ENCODE measurements at regions not wholly inside any gene's neighbourhood (a gene's known extent, or its start where the extent isn't known, plus 50 kb on each side); places are given as distances from the start of the nearest gene placed in this dataset.

- no peak for TF ChIP-seq CTCF (IDR thresholded peaks at IDR 0.05; ENCODE audit: low read depth, low read length, missing control alignments)
- DNase-seq (ENCODE audit: low read depth): no peak
- no peak overlapping the region for H3K4me3 ChIP-seq (ENCODE audit: low read depth, low read length)
- in situ Hi-C loops (cut with HindIII; ENCODE audit: low sequenced_read_pairs): no loop called here
These were observed 164.4 kb upstream of the CIBAR2 start for GRCh38 chr16:85276721-85277120.

DNA sequence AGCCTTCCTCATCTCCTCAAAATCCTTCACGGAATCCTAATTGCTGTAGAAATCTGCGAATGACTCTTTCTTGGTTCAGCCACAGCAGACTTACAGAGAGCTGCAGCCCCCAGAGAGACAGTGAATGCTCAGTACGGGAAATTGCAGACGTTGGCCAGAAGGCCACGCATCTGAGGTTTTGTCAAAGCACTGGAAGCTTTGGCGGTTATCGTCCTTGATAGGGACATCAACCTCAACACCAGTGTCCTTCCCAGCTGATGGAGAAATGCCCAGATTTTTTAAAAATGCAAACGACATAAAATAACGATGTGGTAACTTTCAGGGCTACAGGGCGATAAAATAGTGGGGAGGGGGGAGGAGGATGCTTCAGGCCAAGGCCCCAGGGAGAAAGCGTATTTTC lies 166.6 kb upstream of the CIBAR2 start:
- in situ Hi-C loops (cut with HindIII; ENCODE audit: low sequenced_read_pairs): no loop called here
- TF ChIP-seq CTCF (IDR thresholded peaks at IDR 0.05; ENCODE audit: low read depth, low read length, missing control alignments): no peak
- H3K4me3 ChIP-seq (ENCODE audit: low read depth, low read length): no peak overlapping the region
- no peak for DNase-seq (ENCODE audit: low read depth)

DNA sequence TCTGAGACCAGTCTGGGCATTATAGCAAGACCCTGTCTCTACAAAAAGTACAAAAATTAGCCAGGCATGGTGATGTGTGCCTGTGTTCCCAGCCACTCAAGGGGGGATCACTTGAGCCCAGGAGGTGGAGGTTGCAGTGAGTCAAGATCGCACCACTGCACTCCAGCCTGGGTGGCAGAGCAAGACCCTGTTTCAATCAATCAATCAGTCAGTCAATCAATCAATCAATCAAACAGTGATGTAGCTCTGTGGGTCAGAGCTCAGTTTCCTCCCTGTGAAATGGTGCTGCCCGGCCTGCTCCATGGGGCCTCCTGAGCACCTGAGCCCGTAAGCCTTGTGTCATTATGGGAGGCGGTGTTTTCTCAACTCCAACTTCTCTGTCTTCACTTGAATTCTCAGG lies 167.1 kb upstream of the CIBAR2 start:
- in situ Hi-C loops (cut with HindIII; ENCODE audit: low sequenced_read_pairs): no loop called here
- DNase-seq (ENCODE audit: low read depth): no peak
- TF ChIP-seq CTCF (IDR thresholded peaks at IDR 0.05; ENCODE audit: low read depth, low read length, missing control alignments): no peak
- H3K4me3 ChIP-seq (ENCODE audit: low read depth, low read length): no peak overlapping the region

- in situ Hi-C loops (cut with HindIII; ENCODE audit: low sequenced_read_pairs): no loop called here
- DNase-seq (ENCODE audit: low read depth): no peak
- no peak for TF ChIP-seq CTCF (IDR thresholded peaks at IDR 0.05; ENCODE audit: low read depth, low read length, missing control alignments)
These were observed 167.7 kb upstream of the CIBAR2 start for GRCh38 chr16:85279825-85280545.

GRCh38 chr16:85281181-85281580 lies 168.9 kb upstream of the CIBAR2 start:
- no peak overlapping the region for H3K4me3 ChIP-seq (ENCODE audit: low read depth, low read length)
- in situ Hi-C loops (cut with HindIII; ENCODE audit: low sequenced_read_pairs): no loop called here
- no peak for DNase-seq (ENCODE audit: low read depth)
- no peak for TF ChIP-seq CTCF (IDR thresholded peaks at IDR 0.05; ENCODE audit: low read depth, low read length, missing control alignments)

More at GRCh38 chr16:85279825-85280545, 167.7 kb upstream of the CIBAR2 start:
- H3K4me3 ChIP-seq (ENCODE audit: low read depth, low read length): no peak overlapping the region

DNA sequence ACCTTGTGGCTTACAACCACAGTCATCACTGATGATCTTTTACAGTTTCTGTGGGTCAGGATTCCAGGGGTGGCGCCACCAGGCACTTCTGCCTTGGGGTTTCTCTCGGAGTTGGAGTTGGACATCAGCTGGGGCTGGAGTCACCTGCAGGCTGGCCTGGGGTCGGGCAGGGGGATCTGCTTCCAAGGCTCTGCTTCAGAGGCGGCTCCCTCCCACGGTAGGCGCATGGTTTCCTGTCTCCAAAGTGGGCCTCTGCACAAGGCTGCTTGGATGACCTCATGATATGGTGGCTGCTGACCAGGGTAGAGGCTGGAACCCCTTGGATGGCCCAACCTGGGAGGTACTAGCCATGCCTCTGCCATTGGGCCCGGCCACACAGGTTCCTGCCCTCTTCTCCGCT lies 170.6 kb upstream of the CIBAR2 start:
- TF ChIP-seq CTCF (IDR thresholded peaks at IDR 0.05; ENCODE audit: low read depth, low read length, missing control alignments): no peak
- H3K4me3 ChIP-seq (ENCODE audit: low read depth, low read length): no peak overlapping the region
- DNase-seq (ENCODE audit: low read depth): no peak
- in situ Hi-C loops (cut with HindIII; ENCODE audit: low sequenced_read_pairs): no loop called here
